ENCODE measurements at regions not wholly inside any gene's neighbourhood (a gene's known extent, or its start where the extent isn't known, plus 50 kb on each side); places are given as distances from the start of the nearest gene placed in this dataset.
"Not testable (repeated sequence)": the region's sequence is repeated elsewhere in the genome, so short reads cannot be mapped to it uniquely, and the experiment has no call there.

DNA sequence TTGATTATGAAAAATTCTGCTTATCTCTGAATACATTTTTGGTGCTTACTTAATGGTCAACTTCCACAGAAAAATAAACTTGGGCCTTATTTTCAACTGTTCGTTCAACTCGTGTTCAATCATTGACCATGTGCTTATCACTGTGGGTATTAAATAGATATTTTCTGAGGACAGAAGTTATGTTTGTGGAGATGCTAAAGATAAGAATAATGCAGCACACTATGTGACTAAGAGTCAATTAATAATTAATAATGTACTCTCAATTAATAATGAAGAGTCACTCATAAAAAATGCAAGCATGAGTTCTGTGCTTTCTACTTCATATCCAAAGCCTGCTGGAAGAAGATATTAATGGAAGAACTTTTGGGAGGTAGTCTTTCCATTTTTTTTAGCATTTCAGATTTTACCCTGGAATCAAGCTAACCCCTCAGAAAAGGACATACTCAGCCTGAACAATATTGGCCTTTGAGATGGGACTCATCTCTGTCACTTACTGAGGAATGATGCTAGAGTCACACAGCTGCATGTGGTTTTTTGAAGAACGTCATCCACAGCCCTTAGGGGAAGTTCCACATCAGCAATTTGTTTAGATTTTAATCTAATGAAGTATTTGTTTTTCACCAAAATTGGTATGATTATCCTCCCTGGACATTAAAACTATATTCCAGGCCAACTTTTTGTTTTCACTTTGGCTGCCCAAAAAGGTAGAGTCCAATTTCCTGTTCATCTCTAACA is 191.9 kb upstream of the CRIM1 start:
- peak; percentile 45 for DNase-seq (ENCODE audit: low read depth)

- not testable (repeated sequence) for DNase-seq (ENCODE audit: low read depth)
These were observed 198.5 kb upstream of the CRIM1 start for GRCh38 chr2:36157093-36157492.

DNA sequence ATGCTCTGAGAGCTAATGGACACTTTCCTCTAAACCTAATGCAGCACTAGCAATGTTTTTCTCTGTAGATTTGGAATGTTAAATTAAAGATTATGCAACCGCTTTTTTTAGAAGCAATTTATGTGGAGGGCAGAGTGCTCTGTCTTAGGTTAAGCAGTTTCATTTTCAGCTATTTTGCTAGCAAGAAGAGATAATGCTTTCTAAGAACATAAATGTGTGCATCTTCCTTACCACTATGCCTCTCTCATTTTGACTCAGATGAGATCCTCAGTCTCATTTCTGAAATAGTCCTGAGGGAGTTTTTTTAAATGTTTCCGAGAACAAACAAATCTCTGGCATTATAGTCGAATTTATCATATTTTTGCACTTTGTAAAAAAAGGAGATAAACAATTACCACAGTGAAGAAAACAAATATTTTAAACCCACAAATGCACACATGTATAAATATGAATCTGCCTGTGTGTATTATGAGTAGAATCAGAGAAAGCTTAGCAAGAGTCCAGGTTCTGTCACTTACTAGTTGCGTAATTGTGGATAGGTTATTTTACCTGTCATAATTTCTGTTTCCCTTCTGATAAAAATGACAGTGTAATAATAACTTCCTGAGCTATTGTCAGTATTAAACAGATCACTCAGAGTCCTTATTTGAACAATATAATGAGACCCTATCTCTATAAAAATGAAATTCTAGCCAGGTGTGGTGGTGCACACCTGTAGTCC is 207.7 kb upstream of the CRIM1 start:
- no peak for DNase-seq (ENCODE audit: low read depth)

- DNase-seq (ENCODE audit: low read depth): no peak
These were observed 208.8 kb upstream of the CRIM1 start for GRCh38 chr2:36146765-36147164.

DNA sequence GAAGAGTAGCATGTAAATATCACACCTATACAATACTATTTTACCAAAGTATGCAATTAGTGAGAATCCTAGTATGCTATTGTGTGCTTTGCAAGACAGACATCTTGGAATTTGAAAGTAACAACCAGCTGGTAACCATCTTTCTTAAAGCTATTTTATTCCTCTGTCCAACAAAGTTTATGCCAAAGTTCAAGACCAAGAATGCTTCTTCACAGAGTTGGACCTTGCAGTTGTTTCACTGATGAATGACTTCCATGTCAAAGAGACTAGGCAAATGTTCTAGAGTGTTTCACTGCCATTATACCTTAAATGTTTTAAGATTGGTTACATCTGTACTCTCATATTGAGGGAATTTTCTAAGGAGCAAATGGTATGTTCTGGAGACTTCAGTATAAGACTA is 215.2 kb upstream of the CRIM1 start:
- DNase-seq (ENCODE audit: low read depth): no peak

DNA sequence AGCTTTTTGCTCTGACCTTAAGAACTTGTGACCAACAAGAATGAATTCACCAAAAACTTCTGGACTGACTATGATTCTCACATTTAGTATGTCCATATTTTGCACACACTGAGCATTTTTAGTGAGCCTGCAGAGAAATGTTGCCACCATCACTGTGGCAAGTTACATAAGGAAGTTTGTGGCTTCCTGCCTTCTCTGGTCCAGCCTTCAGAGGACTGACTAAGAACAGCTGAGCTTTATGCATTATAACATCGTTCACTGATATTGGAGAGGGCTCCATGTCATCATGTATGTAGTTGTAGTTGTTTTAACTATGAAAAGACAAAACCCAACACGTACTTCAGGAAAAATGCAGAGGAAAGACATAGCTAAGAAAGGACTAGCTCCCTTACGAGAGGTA is 218.0 kb upstream of the CRIM1 start:
- DNase-seq (ENCODE audit: low read depth): no peak

- DNase-seq (ENCODE audit: low read depth): no peak
These were observed 221.3 kb upstream of the CRIM1 start for GRCh38 chr2:36134281-36134680.

- DNase-seq (ENCODE audit: low read depth): no peak
These were observed 227.2 kb upstream of the CRIM1 start for GRCh38 chr2:36128359-36128758.

GRCh38 chr2:36125702-36126101 is 229.9 kb upstream of the CRIM1 start:
- no peak for DNase-seq (ENCODE audit: low read depth)

DNA sequence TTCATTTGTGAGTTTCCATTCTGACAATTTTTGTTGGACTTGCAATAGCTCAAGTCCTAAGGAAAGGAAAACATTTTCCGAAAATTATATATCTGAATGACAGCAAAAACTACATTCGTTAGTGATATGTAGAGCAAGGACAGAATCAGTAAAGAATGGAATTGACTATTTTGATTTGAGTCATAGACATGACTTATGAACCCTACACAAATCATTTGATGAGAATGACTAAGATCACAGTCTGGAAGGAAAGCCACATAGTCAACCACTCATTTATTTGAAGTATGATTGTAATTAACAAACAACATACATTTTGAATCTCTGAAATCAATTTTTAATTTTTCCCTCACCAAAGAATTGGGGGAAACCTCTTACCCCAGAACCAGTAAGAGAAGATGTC is 231.6 kb upstream of the CRIM1 start:
- no peak for DNase-seq (ENCODE audit: low read depth)

DNA sequence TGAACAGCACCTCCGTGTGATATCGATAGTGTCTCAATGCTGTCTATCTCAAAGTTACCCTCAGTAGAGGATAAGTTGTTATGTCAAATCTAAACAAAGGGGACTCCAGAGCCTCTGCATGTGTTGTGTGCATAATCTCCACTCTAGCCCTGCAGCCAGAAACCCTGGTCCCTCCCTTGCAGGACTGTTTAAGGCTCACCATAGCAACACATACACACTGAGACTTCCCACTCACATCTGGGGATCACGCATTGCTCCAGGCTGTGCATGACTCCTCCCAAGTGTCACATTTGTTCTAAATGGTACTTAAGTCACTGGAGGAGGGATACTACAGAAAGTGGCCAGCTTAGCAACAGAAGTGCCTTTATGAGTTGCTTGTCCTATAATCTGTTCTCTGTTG is 258.6 kb upstream of the CRIM1 start:
- peak; percentile 44 for DNase-seq (ENCODE audit: low read depth)

DNA sequence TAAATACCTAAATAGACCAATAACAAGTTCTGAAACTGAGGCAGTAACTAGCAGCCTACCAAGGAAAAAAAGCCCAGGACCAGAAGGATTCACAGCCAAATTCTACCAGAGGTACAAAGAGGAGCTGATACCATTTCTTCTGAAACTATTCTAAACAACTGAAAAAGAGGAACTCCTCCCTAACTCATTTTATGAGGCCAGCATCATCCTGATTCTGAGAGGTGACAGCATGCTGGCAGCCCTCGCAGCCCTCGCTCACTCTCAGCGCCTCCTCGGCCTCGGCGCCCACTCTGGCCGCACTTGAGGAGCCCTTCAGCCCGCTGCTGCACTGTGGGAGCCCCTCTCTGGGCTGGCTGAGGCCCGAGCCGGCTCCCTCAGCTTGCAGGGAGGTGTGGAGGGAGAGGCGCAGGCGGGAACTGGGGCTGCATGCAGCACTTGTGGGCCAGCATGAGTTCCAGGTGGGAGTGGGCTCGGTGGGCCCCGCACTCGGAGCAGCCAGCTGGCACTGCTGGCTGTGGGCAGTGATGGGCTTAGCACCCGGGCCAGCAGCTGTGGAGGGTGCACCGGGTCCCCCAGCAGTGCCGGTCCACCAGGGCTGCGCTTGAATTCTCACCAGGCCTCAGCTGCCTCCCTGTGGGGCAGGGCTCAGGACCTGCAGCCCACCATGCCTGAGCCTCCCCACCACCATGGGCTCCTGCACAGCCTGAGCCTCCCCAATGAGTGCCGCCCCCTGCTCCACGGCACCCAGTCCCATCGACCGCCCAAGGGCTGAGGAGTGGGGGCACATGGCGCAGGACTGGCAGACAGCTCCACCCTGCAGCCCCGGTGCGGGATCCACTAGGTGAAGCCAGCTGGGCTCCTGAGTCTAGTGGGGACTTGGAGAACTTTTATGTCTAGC is 263.5 kb upstream of the CRIM1 start:
- not testable (repeated sequence) for DNase-seq (ENCODE audit: low read depth)

GRCh38 chr2:36088716-36089328 is 266.8 kb upstream of the CRIM1 start:
- no peak for DNase-seq (ENCODE audit: low read depth)

GRCh38 chr2:36087344-36087743 is 268.2 kb upstream of the CRIM1 start:
- DNase-seq (ENCODE audit: low read depth): no peak

GRCh38 chr2:36079793-36080192 is 275.8 kb upstream of the CRIM1 start:
- DNase-seq (ENCODE audit: low read depth): no peak

- no peak for DNase-seq (ENCODE audit: low read depth)
These were observed 281.6 kb upstream of the CRIM1 start for GRCh38 chr2:36074008-36074407.

GRCh38 chr2:36071698-36072097 is 283.9 kb upstream of the CRIM1 start:
- no peak for DNase-seq (ENCODE audit: low read depth)

DNA sequence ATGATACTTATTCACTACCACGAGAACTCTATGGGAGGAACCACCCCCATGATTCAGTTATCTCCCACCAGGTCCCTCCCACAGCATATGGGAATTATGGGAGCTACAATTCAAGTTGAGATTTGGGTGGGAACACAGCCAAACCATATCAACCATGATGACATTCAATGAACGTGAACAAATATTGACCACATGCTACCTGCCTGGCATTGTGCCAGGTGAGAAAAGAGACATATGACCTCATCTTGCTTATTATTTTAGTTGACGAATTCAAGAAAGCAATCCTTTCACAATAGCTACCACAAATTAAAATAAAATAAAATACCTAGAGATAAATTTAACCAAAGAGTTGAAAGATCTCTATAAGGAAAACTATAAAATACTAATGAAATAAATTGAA is 286.5 kb upstream of the CRIM1 start:
- DNase-seq (ENCODE audit: low read depth): no peak

GRCh38 chr2:36068086-36068485 is 287.5 kb upstream of the CRIM1 start:
- DNase-seq (ENCODE audit: low read depth): no peak

GRCh38 chr2:36060133-36060532 is 295.4 kb upstream of the CRIM1 start:
- no peak for DNase-seq (ENCODE audit: low read depth)

DNA sequence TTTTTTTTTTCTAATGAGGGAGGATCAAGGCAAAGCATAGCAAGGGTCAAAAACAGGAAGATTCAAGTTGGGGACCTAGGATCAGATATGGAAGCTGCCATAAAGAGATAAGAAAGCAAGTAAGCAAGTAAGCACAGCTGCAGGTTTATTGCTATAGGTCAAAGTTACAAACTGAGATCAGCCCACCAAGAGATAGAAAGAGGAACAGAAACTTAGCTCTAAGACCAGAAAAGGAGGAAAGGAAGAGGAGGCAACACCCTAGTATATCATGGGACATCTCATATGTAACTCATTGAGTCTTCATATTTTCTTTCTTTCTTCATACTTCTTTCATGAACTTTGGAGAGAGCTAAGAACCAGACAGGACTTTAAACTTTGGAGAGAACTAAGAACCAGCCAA is 295.9 kb upstream of the CRIM1 start:
- DNase-seq (ENCODE audit: low read depth): no peak

GRCh38 chr2:36058953-36059352 is 296.6 kb upstream of the CRIM1 start:
- DNase-seq (ENCODE audit: low read depth): no peak

All from RPMI7951 (cell line).